GM20000 (cell line): ENCODE measurements at regions not wholly inside any gene's neighbourhood (a gene's known extent, or its start where the extent isn't known, plus 50 kb on each side); places are given as distances from the start of the nearest gene placed in this dataset.
"Not testable (repeated sequence)": the region's sequence is repeated elsewhere in the genome, so short reads cannot be mapped to it uniquely, and the experiment has no call there.

ENCODE experiments used
- DNase-seq: peaks from one replicate; pipeline ENCODE4 v3.0.0; 2012; ENCODE audit warnings: low spot score
- CTCF ChIP-seq: IDR thresholded peaks from 2 replicates; pipeline ENCODE4 v1.5.1; 2012; ENCODE audit warnings: mild to moderate bottlenecking, control low read depth; ENCODE audit errors: extremely low read depth, missing control alignments

DNA sequence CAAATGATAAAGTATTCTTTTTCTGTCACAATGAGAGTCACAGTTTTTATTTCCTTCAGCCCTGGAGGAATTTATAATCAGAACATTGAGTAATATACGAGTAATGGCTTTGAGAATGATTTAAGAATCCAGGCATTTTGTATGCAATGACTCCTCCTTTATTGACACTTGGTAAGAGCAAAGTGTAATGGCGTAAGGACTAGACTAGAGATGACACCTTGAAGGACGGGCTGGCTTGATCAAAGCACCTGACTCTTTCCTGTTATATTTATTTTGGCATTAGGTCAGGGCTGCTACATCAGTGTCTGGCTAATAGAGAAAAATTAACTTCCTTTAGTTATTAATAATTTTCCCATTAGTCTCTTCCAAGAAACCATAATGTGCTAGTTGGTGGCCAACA, 482.4 kb upstream of the GCFC2 start:
- TF ChIP-seq CTCF, result no peak
- no peak for DNase-seq

DNA sequence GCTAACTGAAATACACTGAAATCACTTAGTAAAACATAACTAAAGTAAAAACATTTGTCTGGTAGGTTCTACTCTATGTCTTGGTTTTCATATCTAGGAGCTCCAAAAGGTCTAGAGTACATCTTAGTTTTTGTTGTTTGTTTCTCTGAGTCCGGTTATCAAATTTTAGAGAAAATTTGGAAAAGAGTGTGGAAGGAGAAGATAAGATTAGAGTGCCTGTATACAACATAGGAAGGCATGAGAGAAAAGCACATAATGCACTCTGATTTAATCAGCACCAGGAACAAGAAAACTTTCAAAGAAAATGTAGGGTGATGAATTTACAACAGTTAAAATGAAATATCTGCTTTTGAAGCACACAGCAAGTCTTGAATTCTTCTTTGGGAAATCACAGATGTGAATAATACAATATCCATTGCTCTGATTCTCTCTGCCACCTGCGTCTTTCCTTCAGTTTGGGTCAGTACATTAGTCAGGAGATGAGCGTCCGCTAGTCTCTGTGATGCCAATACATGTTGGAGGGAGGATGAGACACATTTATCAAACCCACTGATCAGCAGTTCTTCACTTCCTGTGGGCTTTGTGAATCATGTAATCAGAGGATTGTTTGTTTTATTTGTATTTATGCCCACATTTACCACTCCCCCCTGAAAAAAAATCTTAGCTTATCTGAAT, 477.8 kb upstream of the GCFC2 start:
- DNase-seq, result no peak
- TF ChIP-seq CTCF, result no peak

DNA sequence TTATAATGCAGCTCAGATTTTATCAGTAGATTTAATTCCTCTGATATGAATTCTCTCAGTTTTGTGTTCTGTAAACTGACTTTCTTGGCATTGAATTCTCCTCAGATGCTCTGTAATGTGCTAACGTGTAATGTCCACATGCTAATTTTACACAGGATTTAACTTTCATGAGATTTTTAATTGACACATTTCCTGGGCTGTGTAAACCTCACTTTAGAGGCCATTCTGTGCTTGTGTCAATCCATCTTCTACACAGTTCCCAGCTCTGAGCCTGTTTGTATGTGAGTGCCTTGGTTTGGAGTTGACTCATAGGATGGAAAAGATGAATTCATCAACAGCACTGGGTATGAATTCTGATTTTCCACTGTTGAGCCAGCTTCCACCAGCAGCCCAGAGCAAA, 476.7 kb upstream of the GCFC2 start:
- no peak for DNase-seq
- no peak for TF ChIP-seq CTCF

GRCh38 chr2:76180676-76181075, 470.0 kb upstream of the GCFC2 start:
- no peak for TF ChIP-seq CTCF
- DNase-seq, result no peak

- TF ChIP-seq CTCF, result no peak
Observed at GRCh38 chr2:76178610-76179009, 467.9 kb upstream of the GCFC2 start.

DNA sequence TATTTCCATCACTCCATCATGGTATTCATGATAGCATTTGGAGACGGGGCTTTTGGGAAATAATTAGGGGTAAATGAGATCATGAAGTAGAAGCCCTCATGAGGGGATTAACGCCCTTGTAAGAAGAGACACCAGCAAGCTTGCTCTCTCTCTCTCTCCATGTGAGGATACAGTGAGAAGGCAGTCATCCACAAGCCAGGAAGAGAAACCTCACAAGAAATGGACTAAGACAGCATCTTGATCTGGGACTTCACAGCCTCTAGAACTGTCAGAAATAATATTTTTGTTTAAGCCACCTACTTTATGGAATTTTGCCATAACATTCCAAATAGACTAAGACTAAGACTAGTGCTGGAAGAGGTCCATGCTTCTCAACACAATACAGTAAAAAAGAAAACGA, 464.6 kb upstream of the GCFC2 start:
- DNase-seq, result no peak
- TF ChIP-seq CTCF, result no peak

More at GRCh38 chr2:76178610-76179009, 467.9 kb upstream of the GCFC2 start:
- no peak for DNase-seq

GRCh38 chr2:76174505-76174904, 463.8 kb upstream of the GCFC2 start:
- TF ChIP-seq CTCF, result no peak
- DNase-seq, result no peak

DNA sequence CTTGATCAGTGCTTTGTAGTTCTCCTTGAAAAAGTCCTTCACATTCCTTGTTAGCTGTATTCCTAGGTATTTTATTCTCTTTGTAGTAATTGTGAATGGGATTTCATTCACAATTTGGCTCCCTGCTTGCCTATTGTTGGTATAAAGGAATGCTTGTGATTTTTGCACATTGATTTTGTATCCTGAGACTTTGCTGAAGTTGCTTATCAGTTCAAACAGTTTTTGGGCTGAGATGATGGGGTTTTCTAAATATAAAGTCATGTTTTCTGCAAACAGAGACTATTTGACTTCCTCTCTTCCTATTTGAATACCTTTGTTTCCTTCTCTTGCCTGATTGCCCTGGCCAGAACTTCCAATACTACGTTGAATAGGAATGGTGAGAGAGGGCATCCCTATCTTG, 462.5 kb upstream of the GCFC2 start:
- not testable (repeated sequence) for DNase-seq
